ENCODE measurements at regions not wholly inside any gene's neighbourhood (a gene's known extent, or its start where the extent isn't known, plus 50 kb on each side); places are given as distances from the start of the nearest gene placed in this dataset.

- no peaks in the 10 kb centered on the region for H3K36me3 ChIP-seq
- TF ChIP-seq POLR2A (IDR thresholded peaks at IDR 0.05) (no peak), EP300 (IDR thresholded peaks at IDR 0.05) (no peak), POLR2AphosphoS5 (IDR thresholded peaks at IDR 0.05) (no peak), CTCF (IDR thresholded peaks at IDR 0.05) (no peak)
- ATAC-seq (ENCODE audit: low FRiP score in 2 of 2) (no peak), DNase-seq (no peak)
- no peak overlapping the region for H3K27ac ChIP-seq
- no peaks in the 10 kb centered on the region for H3K27me3 ChIP-seq
- no peaks in the 10 kb centered on the region for H3K9me3 ChIP-seq
- H3K4me3 ChIP-seq: no peak overlapping the region
- no peaks in the 10 kb centered on the region for H3K4me1 ChIP-seq
Measured at GRCh38 chr13:54368387-54368786, 1339.8 kb downstream of the OLFM4 start.

- no peak overlapping the region for H3K27ac ChIP-seq
- no peaks in the 10 kb centered on the region for H3K36me3 ChIP-seq
- TF ChIP-seq POLR2AphosphoS5 (IDR thresholded peaks at IDR 0.05): no peak
- no peak for TF ChIP-seq CTCF (IDR thresholded peaks at IDR 0.05)
- no peak for TF ChIP-seq POLR2A (IDR thresholded peaks at IDR 0.05)
- TF ChIP-seq EP300 (IDR thresholded peaks at IDR 0.05): no peak
- no peaks in the 10 kb centered on the region for H3K9me3 ChIP-seq
- no peak overlapping the region for H3K4me3 ChIP-seq
- H3K27me3 ChIP-seq: no peaks in the 10 kb centered on the region
- no peaks in the 10 kb centered on the region for H3K4me1 ChIP-seq
- WGBS, 2 donors: 0 to 50% methylated on average over 1 of the region's 1 CpG
- DNase-seq (no peak), ATAC-seq (ENCODE audit: low FRiP score in 2 of 2) (no peak)
Measured at GRCh38 chr13:54373211-54373610, 1344.6 kb downstream of the OLFM4 start.

- WGBS, 2 donors: 84 to 90% methylated on average over 2 of the region's 2 CpGs
- TF ChIP-seq EP300 (IDR thresholded peaks at IDR 0.05) (no peak), CTCF (IDR thresholded peaks at IDR 0.05) (no peak), POLR2AphosphoS5 (IDR thresholded peaks at IDR 0.05) (no peak), POLR2A (IDR thresholded peaks at IDR 0.05) (no peak)
- no peaks in the 10 kb centered on the region for H3K36me3 ChIP-seq
- no peak for ATAC-seq (ENCODE audit: low FRiP score in 2 of 2)
- DNase-seq: no peak
- no peak overlapping the region for H3K27ac ChIP-seq
- no peaks in the 10 kb centered on the region for H3K27me3 ChIP-seq
- H3K4me1 ChIP-seq: no peaks in the 10 kb centered on the region
- no peaks in the 10 kb centered on the region for H3K9me3 ChIP-seq
- H3K4me3 ChIP-seq: no peak overlapping the region
Measured at GRCh38 chr13:54379461-54379860, 1350.8 kb downstream of the OLFM4 start.

- no peak for TF ChIP-seq CTCF (IDR thresholded peaks at IDR 0.05)
- Histone ChIP-seq H3K4me1 (no peaks in the 10 kb centered on the region), H3K4me3 (no peak overlapping the region), H3K27me3 (no peaks in the 10 kb centered on the region), H3K36me3 (no peaks in the 10 kb centered on the region), H3K27ac (no peak overlapping the region), H3K9me3 (no peaks in the 10 kb centered on the region)
- DNase-seq (no peak), ATAC-seq (ENCODE audit: low FRiP score in 2 of 2) (no peak)
- WGBS, 2 donors: 43 to 52% methylated on average over 2 of the region's 2 CpGs
Measured at GRCh38 chr13:54383604-54384003, 1355.0 kb downstream of the OLFM4 start.

GRCh38 chr13:54387625-54388024 lies 1359.0 kb downstream of the OLFM4 start:
- Histone ChIP-seq H3K27me3 (no peaks in the 10 kb centered on the region), H3K4me1 (no peaks in the 10 kb centered on the region), H3K27ac (no peak overlapping the region), H3K9me3 (no peaks in the 10 kb centered on the region), H3K36me3 (no peaks in the 10 kb centered on the region), H3K4me3 (no peak overlapping the region)
- no peak for ATAC-seq (ENCODE audit: low FRiP score in 2 of 2)
- TF ChIP-seq CTCF (IDR thresholded peaks at IDR 0.05) (no peak), POLR2A (IDR thresholded peaks at IDR 0.05) (no peak), POLR2AphosphoS5 (IDR thresholded peaks at IDR 0.05) (no peak), EP300 (IDR thresholded peaks at IDR 0.05) (no peak)
- no peak for DNase-seq
